ENCODE measurements at regions not wholly inside any gene's neighbourhood (a gene's known extent, or its start where the extent isn't known, plus 50 kb on each side); places are given as distances from the start of the nearest gene placed in this dataset.
A peak's percentile ranks its signal among the peaks of the same experiment; 100 is the strongest.

GRCh38 chr2:183244300-183244844, 120.1 kb downstream of the NUP35 start:
- no peaks in the 10 kb centered on the region for H3K36me3 ChIP-seq
- no peak overlapping the region for H3K4me3 ChIP-seq
- no peaks in the 10 kb centered on the region for H3K9me3 ChIP-seq
- H3K27ac ChIP-seq, result no peak overlapping the region
- no peaks in the 10 kb centered on the region for H3K4me1 ChIP-seq (replicated peaks)
- intact Hi-C loops (cut with DNase I), result no loop called here
- no peaks in the 10 kb centered on the region for H3K27me3 ChIP-seq (replicated peaks; ENCODE audit: insufficient read depth)
- TF ChIP-seq POLR2A (IDR thresholded peaks at IDR 0.05) (no peak), POLR2AphosphoS5 (IDR thresholded peaks at IDR 0.05) (peak; percentile 23)
- DNase-seq (ENCODE audit: low spot score), result no peak
- 69% methylated on average over 2 of the region's 2 CpGs for WGBS

DNA sequence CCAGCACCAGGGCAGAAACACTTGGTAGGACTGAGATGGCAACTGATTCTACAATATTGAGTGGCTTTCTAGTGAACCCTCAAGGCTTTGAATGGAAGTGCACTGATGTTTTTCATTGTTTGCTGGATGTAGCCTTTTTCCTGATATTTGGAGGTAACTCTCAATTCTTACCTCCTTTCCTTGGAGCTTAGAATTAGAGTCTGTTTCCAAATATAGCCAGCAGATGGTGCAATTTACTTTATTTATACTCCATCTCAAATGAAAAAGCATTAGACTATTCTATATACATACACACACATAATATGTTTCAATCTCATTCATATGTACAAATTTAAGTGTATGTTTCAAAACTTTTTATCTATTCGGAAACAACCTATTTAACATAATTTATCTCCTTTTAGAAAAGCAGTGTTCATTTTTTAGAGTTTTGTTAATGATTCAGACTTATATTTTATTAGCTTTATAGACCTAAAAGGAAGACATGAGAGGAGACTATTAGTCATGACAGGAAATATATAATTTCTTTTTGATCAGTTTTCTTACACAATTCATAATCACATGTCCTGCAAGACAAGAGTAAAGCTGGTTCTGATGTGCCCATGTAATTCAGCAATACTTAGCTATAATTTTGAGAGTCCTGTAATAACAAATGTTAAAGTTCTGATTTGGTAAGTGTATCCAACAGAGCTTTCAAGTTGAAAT, 124.8 kb downstream of the NUP35 start:
- no peak overlapping the region for H3K27ac ChIP-seq
- H3K4me3 ChIP-seq, result no peak overlapping the region
- TF ChIP-seq CTCF (IDR thresholded peaks at IDR 0.05) (peak in 3 of 4 experiments; percentile 38 to 44 (median 40)), POLR2AphosphoS5 (IDR thresholded peaks at IDR 0.05) (no peak), POLR2A (IDR thresholded peaks at IDR 0.05) (no peak)
- DNase-seq (ENCODE audit: low spot score), result no peak
- intact Hi-C loops (cut with DNase I), result no loop called here
- H3K27me3 ChIP-seq (replicated peaks; ENCODE audit: insufficient read depth), result no peaks in the 10 kb centered on the region
- H3K9me3 ChIP-seq, result no peaks in the 10 kb centered on the region
- 19% methylated on average over 1 of the region's 1 CpG for WGBS
- H3K4me1 ChIP-seq (replicated peaks), result no peaks in the 10 kb centered on the region
- no peaks in the 10 kb centered on the region for H3K36me3 ChIP-seq

GRCh38 chr2:183250061-183250460, 125.8 kb downstream of the NUP35 start:
- Histone ChIP-seq H3K9me3 (no peaks in the 10 kb centered on the region), H3K4me1 (replicated peaks) (no peaks in the 10 kb centered on the region), H3K27ac (no peak overlapping the region), H3K4me3 (no peak overlapping the region), H3K36me3 (no peaks in the 10 kb centered on the region), H3K27me3 (replicated peaks; ENCODE audit: insufficient read depth) (no peaks in the 10 kb centered on the region)
- 48% methylated on average over 3 of the region's 3 CpGs for WGBS
- TF ChIP-seq POLR2A (IDR thresholded peaks at IDR 0.05) (no peak), CTCF (IDR thresholded peaks at IDR 0.05) (no peak), POLR2AphosphoS5 (IDR thresholded peaks at IDR 0.05) (no peak)
- no peak for DNase-seq (ENCODE audit: low spot score)
- intact Hi-C loops (cut with DNase I), result no loop called here

GRCh38 chr2:183250472-183250871, 126.2 kb downstream of the NUP35 start:
- Histone ChIP-seq H3K27me3 (replicated peaks; ENCODE audit: insufficient read depth) (no peaks in the 10 kb centered on the region), H3K9me3 (no peaks in the 10 kb centered on the region), H3K36me3 (no peaks in the 10 kb centered on the region), H3K27ac (no peak overlapping the region), H3K4me3 (no peak overlapping the region), H3K4me1 (replicated peaks) (no peaks in the 10 kb centered on the region)
- 86% methylated on average over 3 of the region's 3 CpGs for WGBS
- intact Hi-C loops (cut with DNase I), result no loop called here
- TF ChIP-seq CTCF (IDR thresholded peaks at IDR 0.05) (no peak), POLR2AphosphoS5 (IDR thresholded peaks at IDR 0.05) (no peak), POLR2A (IDR thresholded peaks at IDR 0.05) (no peak)
- DNase-seq (ENCODE audit: low spot score), result no peak

GRCh38 chr2:183253441-183254130, 129.3 kb downstream of the NUP35 start:
- WGBS, result 87% methylated on average over 14 of the region's 14 CpGs

More at GRCh38 chr2:183253441-183254130, 129.3 kb downstream of the NUP35 start:
- no peak for DNase-seq (ENCODE audit: low spot score)
- Histone ChIP-seq H3K27ac (no peak overlapping the region), H3K36me3 (no peaks in the 10 kb centered on the region), H3K27me3 (replicated peaks; ENCODE audit: insufficient read depth) (no peaks in the 10 kb centered on the region), H3K9me3 (no peaks in the 10 kb centered on the region), H3K4me3 (no peak overlapping the region), H3K4me1 (replicated peaks) (no peaks in the 10 kb centered on the region)
- TF ChIP-seq POLR2A (IDR thresholded peaks at IDR 0.05) (no peak), CTCF (IDR thresholded peaks at IDR 0.05) (no peak), POLR2AphosphoS5 (IDR thresholded peaks at IDR 0.05) (no peak)
- intact Hi-C loops (cut with DNase I), result no loop called here
